Naive thymus-derived CD4-positive, alpha-beta T cell (primary cell): ENCODE measurements at regions not wholly inside any gene's neighbourhood (a gene's known extent, or its start where the extent isn't known, plus 50 kb on each side); places are given as distances from the start of the nearest gene placed in this dataset.

Experiments used
- ATAC-seq: fragments of 150-1000 bp; cut with Tn5 transposase; 2 replicates; pipeline ENCODE4 v1.10.0; 2021; ENCODE audit warnings: mild to moderate bottlenecking, moderate library complexity
- CTCF ChIA-PET: fragments of 350-600 bp; sonication (Branson Sonifier 250); formaldehyde crosslinking; loops from one replicate; lab custom pipeline; 2021; ENCODE audit warnings: antibody characterized with exemption; lab: Charles Lee
- POLR2A ChIA-PET: fragments of 350-600 bp; sonication (Branson Sonifier 250); formaldehyde crosslinking; loops from one replicate; lab custom pipeline; 2021; ENCODE audit warnings: antibody characterized with exemption, inconsistent platforms; lab: Charles Lee
- DNase-seq, 9 donors: peaks; one replicate each; pipeline versions ENCODE4 v3.0.0 to v3.0.0-alpha.2; 2020 to 2022; ENCODE audit warnings: mixed read lengths in 1 of 9
- H3K27ac ChIP-seq: one replicate; pipeline ENCODE4 v1.7.0; 2013; ENCODE audit warnings: mild to moderate bottlenecking, low read depth, low read length, moderate library complexity
- H3K27me3 ChIP-seq, 2 donors: one replicate each; pipeline ENCODE4 v1.7.0; 2013; ENCODE audit warnings: low read length in 2 of 2, mild to moderate bottlenecking in 2 of 2, moderate library complexity in 2 of 2; ENCODE audit not compliant: control insufficient read depth in 2 of 2, insufficient read depth in 2 of 2
- H3K36me3 ChIP-seq, 3 experiments: 1 replicate in 2 of 3; 2 replicates in 1 of 3; pipeline ENCODE4 v1.7.0; 2013; ENCODE audit warnings: low read length in 3 of 3, mild to moderate bottlenecking in 3 of 3, moderate library complexity in 1 of 3; ENCODE audit not compliant: insufficient read depth in 3 of 3, control insufficient read depth in 2 of 3
- H3K4me1 ChIP-seq, 2 donors: one replicate each; pipeline ENCODE4 v1.7.0; 2013; ENCODE audit warnings: low read length in 2 of 2, mild to moderate bottlenecking in 2 of 2, moderate library complexity in 1 of 2; ENCODE audit not compliant: control insufficient read depth in 2 of 2, insufficient read depth in 2 of 2
- H3K4me3 ChIP-seq: 2 replicates; pipeline ENCODE4 v1.7.0; 2013; ENCODE audit warnings: mild to moderate bottlenecking, low read length
- H3K9me3 ChIP-seq, 3 experiments: 1 replicate in 2 of 3; 2 replicates in 1 of 3; pipeline ENCODE4 v1.7.0; 2013; ENCODE audit warnings: low read length in 3 of 3; ENCODE audit not compliant: control insufficient read depth in 2 of 3
- H3K27ac Mint-ChIP-seq, 9 donors: one replicate each; pipeline ENCODE4 v1.8.0; 2020 to 2022; ENCODE audit warnings: mixed read lengths in 9 of 9, mild to moderate bottlenecking in 8 of 9, moderate library complexity in 5 of 9, inconsistent platforms in 2 of 9
- H3K27me3 Mint-ChIP-seq, 5 donors: one replicate each; pipeline ENCODE4 v1.8.0; 2021 to 2022; ENCODE audit warnings: mixed read lengths in 5 of 5, mild to moderate bottlenecking in 1 of 5
- H3K36me3 Mint-ChIP-seq, 5 donors: one replicate each; pipeline ENCODE4 v1.8.0; 2020 to 2022; ENCODE audit warnings: mixed read lengths in 5 of 5, mild to moderate bottlenecking in 3 of 5, inconsistent platforms in 1 of 5
- H3K4me1 Mint-ChIP-seq, 7 donors: one replicate each; pipeline ENCODE4 v1.8.0; 2020 to 2022; ENCODE audit warnings: mixed read lengths in 7 of 7, mild to moderate bottlenecking in 3 of 7, inconsistent platforms in 1 of 7
- H3K4me3 Mint-ChIP-seq, 10 donors: one replicate each; pipeline ENCODE4 v1.8.0; 2020 to 2022; ENCODE audit warnings: mild to moderate bottlenecking in 10 of 10, mixed read lengths in 10 of 10, moderate library complexity in 6 of 10, inconsistent platforms in 2 of 10
- H3K9me3 Mint-ChIP-seq, 11 donors: one replicate each; pipeline ENCODE4 v1.8.0; 2020 to 2022; ENCODE audit warnings: mixed read lengths in 11 of 11, mild to moderate bottlenecking in 4 of 11, inconsistent platforms in 1 of 11, moderate library complexity in 1 of 11
- intact Hi-C, 2 donors: fragments of 100-400 bp; cut with micrococcal nuclease; formaldehyde crosslinking; loops; one replicate each; pipeline ENCODE4 v1.15.1; 2023

GRCh38 chr2:21260311-21260710, 136.5 kb downstream of the TDRD15 start:
- H3K4me1 Mint-ChIP-seq, result peaks cover 0 to 1% (median 0%) of the 10 kb centered on the region in 7 donors
- ChIA-PET CTCF (no interaction called here), POLR2A (no interaction called here)
- ATAC-seq (no peak), DNase-seq (no peak)
- no peaks in the 10 kb centered on the region for H3K4me1 ChIP-seq
- peaks cover 0 to 4% (median 0%) of the 10 kb centered on the region in 5 donors for H3K27me3 Mint-ChIP-seq
- intact Hi-C loops, result no loop called here
- no peaks in the 10 kb centered on the region for H3K9me3 ChIP-seq
- H3K27me3 ChIP-seq, result no peaks in the 10 kb centered on the region
- H3K4me3 Mint-ChIP-seq, result no peak overlapping the region
- H3K36me3 Mint-ChIP-seq, result no peaks in the 10 kb centered on the region
- H3K4me3 ChIP-seq, result no peak overlapping the region
- H3K27ac ChIP-seq, result no peak overlapping the region
- peaks cover 0 to 1% (median 0%) of the 10 kb centered on the region in 11 donors for H3K9me3 Mint-ChIP-seq
- no peaks in the 10 kb centered on the region for H3K36me3 ChIP-seq
- no peak overlapping the region for H3K27ac Mint-ChIP-seq

GRCh38 chr2:21261591-21261990, 137.8 kb downstream of the TDRD15 start:
- Mint-ChIP-seq H3K4me3 (no peak overlapping the region), H3K4me1 (peaks cover 0 to 1% (median 0%) of the 10 kb centered on the region in 7 donors), H3K9me3 (peaks cover 0 to 1% (median 0%) of the 10 kb centered on the region in 11 donors), H3K27ac (no peak overlapping the region), H3K27me3 (peaks cover 0 to 7% (median 0%) of the 10 kb centered on the region in 5 donors), H3K36me3 (no peaks in the 10 kb centered on the region)
- H3K27ac ChIP-seq, result no peak overlapping the region
- no peaks in the 10 kb centered on the region for H3K36me3 ChIP-seq
- intact Hi-C loops, result no loop called here
- H3K4me1 ChIP-seq, result no peaks in the 10 kb centered on the region
- no peak overlapping the region for H3K4me3 ChIP-seq
- no peak for DNase-seq
- ATAC-seq, result no peak
- CTCF ChIA-PET, result no interaction called here
- POLR2A ChIA-PET, result no interaction called here
- H3K9me3 ChIP-seq, result no peaks in the 10 kb centered on the region
- H3K27me3 ChIP-seq, result no peaks in the 10 kb centered on the region

DNA sequence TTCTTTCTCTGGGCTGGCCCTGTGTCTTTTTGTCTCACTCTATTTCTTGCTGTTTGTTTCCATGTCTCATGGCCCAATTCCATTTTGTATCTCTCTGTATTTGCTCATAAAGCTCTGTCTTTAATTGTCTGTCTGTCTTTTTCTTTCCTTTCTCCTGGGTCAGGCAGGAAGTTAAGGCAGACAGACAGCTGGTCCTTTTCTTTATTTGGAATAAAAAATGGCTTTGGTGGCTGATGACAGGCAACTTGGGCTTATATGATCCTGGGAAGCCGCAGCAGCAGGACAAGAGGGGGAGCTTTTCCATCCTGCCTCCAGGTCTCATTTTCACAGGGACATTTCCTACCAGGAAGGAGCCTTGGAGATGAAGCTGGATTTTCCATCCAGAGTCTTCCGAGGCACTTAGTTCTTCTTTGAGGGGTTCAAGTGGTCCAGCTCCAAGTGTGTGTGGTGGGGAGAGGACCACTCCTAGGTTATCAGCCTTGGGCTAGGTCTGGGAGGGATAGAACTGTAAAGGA, 138.7 kb downstream of the TDRD15 start:
- intact Hi-C loops, result no loop called here
- CTCF ChIA-PET, result no interaction called here
- H3K4me1 Mint-ChIP-seq, result peaks cover 0 to 3% (median 0%) of the 10 kb centered on the region in 7 donors
- POLR2A ChIA-PET, result no interaction called here
- H3K27ac Mint-ChIP-seq, result no peak overlapping the region
- no peaks in the 10 kb centered on the region for H3K36me3 ChIP-seq
- no peak overlapping the region for H3K4me3 ChIP-seq
- H3K9me3 Mint-ChIP-seq, result peaks cover 0 to 5% (median 0%) of the 10 kb centered on the region in 11 donors
- H3K9me3 ChIP-seq, result no peaks in the 10 kb centered on the region
- no peak for DNase-seq
- no peaks in the 10 kb centered on the region for H3K4me1 ChIP-seq
- no peaks in the 10 kb centered on the region for H3K27me3 ChIP-seq
- H3K36me3 Mint-ChIP-seq, result no peaks in the 10 kb centered on the region
- H3K4me3 Mint-ChIP-seq, result no peak overlapping the region
- ATAC-seq, result no peak
- H3K27ac ChIP-seq, result no peak overlapping the region
- H3K27me3 Mint-ChIP-seq, result peaks cover 0 to 12% (median 0%) of the 10 kb centered on the region in 5 donors

DNA sequence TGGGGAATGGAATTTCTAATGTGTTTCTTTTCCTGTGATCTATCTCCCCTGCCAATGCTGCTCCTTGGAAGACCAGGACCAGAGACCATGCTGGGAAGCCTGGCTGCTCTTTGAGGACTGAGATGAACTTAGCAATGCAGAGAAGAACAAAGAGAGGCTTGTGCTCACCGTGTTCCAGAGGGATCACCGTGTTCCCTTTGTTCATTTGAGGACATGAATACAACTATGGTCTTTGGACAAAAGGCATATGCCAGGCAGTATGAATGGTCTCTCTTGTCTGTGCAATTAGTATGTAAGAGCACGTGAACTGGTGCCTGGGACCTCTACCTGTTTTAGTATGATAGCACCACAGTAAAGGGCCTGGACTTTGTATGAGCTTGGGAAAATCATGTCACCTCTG, 139.9 kb downstream of the TDRD15 start:
- Mint-ChIP-seq H3K27ac (no peak overlapping the region), H3K36me3 (no peaks in the 10 kb centered on the region), H3K27me3 (peaks cover 0 to 12% (median 0%) of the 10 kb centered on the region in 5 donors), H3K4me3 (no peak overlapping the region), H3K9me3 (peaks cover 0 to 5% (median 0%) of the 10 kb centered on the region in 11 donors), H3K4me1 (peaks cover 0 to 3% (median 0%) of the 10 kb centered on the region in 7 donors)
- Histone ChIP-seq H3K27ac (no peak overlapping the region), H3K36me3 (no peaks in the 10 kb centered on the region), H3K4me3 (no peak overlapping the region), H3K27me3 (no peaks in the 10 kb centered on the region), H3K9me3 (no peaks in the 10 kb centered on the region), H3K4me1 (no peaks in the 10 kb centered on the region)
- DNase-seq (no peak), ATAC-seq (no peak)
- intact Hi-C loops, result no loop called here
- CTCF ChIA-PET, result no interaction called here
- POLR2A ChIA-PET, result no interaction called here

DNA sequence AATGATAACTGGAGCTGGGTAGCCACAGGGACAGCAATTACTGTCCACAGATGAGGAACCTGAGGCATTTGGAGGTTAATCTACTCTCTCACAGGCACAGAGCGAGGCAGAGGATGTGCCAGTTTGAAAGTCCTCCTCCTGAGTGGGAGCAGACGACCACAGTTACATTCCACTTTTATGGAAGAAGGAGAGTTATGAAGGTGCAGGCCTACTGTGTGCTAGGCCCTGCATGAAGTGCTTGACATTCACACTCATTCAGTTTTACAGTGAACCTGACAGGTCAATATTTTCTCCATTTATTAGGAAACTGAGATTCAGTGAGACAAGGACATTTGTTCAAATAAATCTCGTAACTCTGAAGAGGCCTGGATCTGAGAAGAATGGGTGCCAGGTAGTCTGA, 142.0 kb downstream of the TDRD15 start:
- no peak overlapping the region for H3K4me3 ChIP-seq
- DNase-seq (no peak), ATAC-seq (no peak)
- peaks cover 0 to 19% (median 0%) of the 10 kb centered on the region in 5 donors for H3K27me3 Mint-ChIP-seq
- H3K4me1 Mint-ChIP-seq, result peaks cover 0 to 3% (median 0%) of the 10 kb centered on the region in 7 donors
- POLR2A ChIA-PET, result no interaction called here
- H3K27ac Mint-ChIP-seq, result no peak overlapping the region
- H3K36me3 ChIP-seq, result no peaks in the 10 kb centered on the region
- no peaks in the 10 kb centered on the region for H3K4me1 ChIP-seq
- intact Hi-C loops, result no loop called here
- H3K4me3 Mint-ChIP-seq, result no peak overlapping the region
- CTCF ChIA-PET, result no interaction called here
- H3K27me3 ChIP-seq, result no peaks in the 10 kb centered on the region
- H3K27ac ChIP-seq, result no peak overlapping the region
- no peaks in the 10 kb centered on the region for H3K9me3 ChIP-seq
- H3K9me3 Mint-ChIP-seq, result peaks cover 0 to 5% (median 0%) of the 10 kb centered on the region in 11 donors
- H3K36me3 Mint-ChIP-seq, result no peaks in the 10 kb centered on the region

DNA sequence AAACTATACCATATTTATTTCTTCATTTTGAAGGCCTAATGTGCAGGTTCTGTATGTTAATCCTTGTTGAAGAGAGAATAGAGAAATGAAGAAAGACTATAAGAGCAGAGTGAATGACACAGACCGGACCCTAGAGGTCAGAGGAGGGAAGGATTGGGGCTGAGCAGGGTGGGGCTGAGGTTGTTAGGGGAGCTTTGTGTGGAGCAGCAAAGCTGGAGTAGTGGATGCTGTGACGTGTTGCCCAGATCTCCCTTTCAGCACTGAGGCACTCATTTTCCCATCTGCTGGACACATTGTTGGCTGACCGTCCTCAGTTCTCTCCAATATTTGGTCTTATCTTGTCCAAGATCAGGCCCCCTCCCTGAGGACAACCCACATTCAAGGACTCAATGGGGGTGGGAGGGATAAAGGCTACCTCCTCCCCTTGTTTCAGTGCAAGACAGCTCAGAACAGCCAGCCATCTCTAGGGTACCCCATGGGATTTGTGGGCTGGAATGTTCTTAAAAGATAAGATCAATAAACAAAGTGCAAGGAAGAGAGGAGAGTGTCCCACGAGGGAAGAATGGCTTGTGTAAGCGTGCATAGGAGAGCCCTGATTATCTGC, 143.6 kb downstream of the TDRD15 start:
- ATAC-seq (no peak), DNase-seq (no peak)
- no peaks in the 10 kb centered on the region for H3K4me1 ChIP-seq
- H3K4me3 Mint-ChIP-seq, result no peak overlapping the region
- no peak overlapping the region for H3K27ac Mint-ChIP-seq
- H3K27me3 Mint-ChIP-seq, result peaks cover 0 to 19% (median 0%) of the 10 kb centered on the region in 5 donors
- H3K9me3 ChIP-seq, result no peaks in the 10 kb centered on the region
- POLR2A ChIA-PET, result no interaction called here
- H3K27me3 ChIP-seq, result no peaks in the 10 kb centered on the region
- H3K4me1 Mint-ChIP-seq, result peaks cover 0 to 3% (median 0%) of the 10 kb centered on the region in 7 donors
- CTCF ChIA-PET, result no interaction called here
- no peak overlapping the region for H3K4me3 ChIP-seq
- no peak overlapping the region for H3K27ac ChIP-seq
- H3K36me3 Mint-ChIP-seq, result no peaks in the 10 kb centered on the region
- intact Hi-C loops, result no loop called here
- H3K9me3 Mint-ChIP-seq, result peaks cover 0 to 7% (median 0%) of the 10 kb centered on the region in 11 donors
- H3K36me3 ChIP-seq, result no peaks in the 10 kb centered on the region
